ENCODE measurements at regions not wholly inside any gene's neighbourhood (a gene's known extent, or its start where the extent isn't known, plus 50 kb on each side); places are given as distances from the start of the nearest gene placed in this dataset.

DNA sequence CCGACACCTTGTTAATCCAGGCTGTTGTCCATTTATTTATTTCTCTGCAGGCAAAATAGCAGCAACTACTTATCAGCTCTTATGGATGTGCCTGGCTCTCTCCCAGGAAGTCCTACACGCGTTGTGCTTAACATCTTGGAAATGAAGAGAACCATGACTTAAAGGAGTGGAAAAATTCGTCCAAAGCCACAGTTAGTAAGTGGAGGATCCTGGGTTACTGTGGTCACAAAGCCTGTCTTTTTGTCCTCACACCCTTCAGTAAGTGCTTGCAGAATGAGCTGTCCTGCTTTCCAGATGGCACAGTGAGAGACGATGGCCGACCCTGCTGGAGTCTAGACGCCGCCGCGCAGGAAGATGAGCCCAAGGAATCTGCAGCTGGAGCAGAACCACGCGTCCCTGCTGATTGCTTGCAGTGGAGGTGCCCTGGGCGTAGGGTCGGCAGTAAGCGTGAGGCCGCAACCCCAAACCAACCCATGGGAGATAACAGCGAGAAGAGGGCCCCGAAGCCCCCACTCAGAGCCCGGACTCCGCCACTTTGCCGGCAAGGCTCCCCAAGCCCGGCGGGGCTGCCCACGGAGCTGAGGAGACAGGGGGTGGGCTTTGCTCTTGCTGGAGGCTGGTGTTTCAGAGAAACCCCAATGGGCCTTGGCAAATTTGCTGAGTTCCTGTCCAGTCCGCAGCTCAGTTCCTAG, 178.6 kb downstream of the CXCL12 start:
- FAIRE-seq: no peak
- Histone ChIP-seq H3K27me3 (ENCODE audit: control insufficient read depth, insufficient read depth, low read length) (no peaks in the 10 kb centered on the region), H3K36me3 (ENCODE audit: control insufficient read depth, insufficient read depth, low read length) (no peaks in the 10 kb centered on the region), H3K4me3 (ENCODE audit: low read depth, low read length) (no peak overlapping the region)
- TF ChIP-seq, protein P1, sequence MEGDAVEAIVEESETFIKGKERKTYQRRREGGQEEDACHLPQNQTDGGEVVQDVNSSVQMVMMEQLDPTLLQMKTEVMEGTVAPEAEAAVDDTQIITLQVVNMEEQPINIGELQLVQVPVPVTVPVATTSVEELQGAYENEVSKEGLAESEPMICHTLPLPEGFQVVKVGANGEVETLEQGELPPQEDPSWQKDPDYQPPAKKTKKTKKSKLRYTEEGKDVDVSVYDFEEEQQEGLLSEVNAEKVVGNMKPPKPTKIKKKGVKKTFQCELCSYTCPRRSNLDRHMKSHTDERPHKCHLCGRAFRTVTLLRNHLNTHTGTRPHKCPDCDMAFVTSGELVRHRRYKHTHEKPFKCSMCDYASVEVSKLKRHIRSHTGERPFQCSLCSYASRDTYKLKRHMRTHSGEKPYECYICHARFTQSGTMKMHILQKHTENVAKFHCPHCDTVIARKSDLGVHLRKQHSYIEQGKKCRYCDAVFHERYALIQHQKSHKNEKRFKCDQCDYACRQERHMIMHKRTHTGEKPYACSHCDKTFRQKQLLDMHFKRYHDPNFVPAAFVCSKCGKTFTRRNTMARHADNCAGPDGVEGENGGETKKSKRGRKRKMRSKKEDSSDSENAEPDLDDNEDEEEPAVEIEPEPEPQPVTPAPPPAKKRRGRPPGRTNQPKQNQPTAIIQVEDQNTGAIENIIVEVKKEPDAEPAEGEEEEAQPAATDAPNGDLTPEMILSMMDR (IDR thresholded peaks at IDR 0.05; ENCODE audit: insufficient read depth, low read length, severe bottlenecking): no peak
- DNase-seq (ENCODE audit: low read depth): no peak

DNA sequence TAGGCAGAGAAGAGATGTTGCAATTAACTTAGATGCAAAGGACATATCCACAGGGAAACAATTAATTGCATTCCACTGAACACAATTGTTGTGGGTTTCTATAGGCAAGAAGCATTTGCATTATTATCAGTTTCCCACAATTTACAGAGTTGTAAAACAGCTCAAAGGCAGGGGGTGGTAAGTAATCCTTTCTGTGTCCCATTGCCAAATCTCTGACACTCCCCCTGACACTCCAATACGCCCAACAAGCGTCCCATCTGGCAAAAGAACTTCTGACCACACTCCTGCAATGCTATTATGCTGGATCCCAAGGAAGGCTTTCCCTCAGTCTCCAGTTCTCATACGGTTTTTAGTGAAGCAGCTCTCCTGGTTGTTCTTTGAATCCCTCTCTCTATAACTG, 179.8 kb downstream of the CXCL12 start:
- Histone ChIP-seq H3K4me3 (ENCODE audit: low read depth, low read length) (no peak overlapping the region), H3K36me3 (ENCODE audit: control insufficient read depth, insufficient read depth, low read length) (no peaks in the 10 kb centered on the region), H3K27me3 (ENCODE audit: control insufficient read depth, insufficient read depth, low read length) (no peaks in the 10 kb centered on the region)
- DNase-seq (ENCODE audit: low read depth) (no peak), FAIRE-seq (no peak)
- TF ChIP-seq, protein P1 (IDR thresholded peaks at IDR 0.05; ENCODE audit: insufficient read depth, low read length, severe bottlenecking): no peak

- Histone ChIP-seq H3K27me3 (ENCODE audit: control insufficient read depth, insufficient read depth, low read length) (no peaks in the 10 kb centered on the region), H3K4me3 (ENCODE audit: low read depth, low read length) (no peak overlapping the region), H3K36me3 (ENCODE audit: control insufficient read depth, insufficient read depth, low read length) (no peaks in the 10 kb centered on the region)
- no peak for FAIRE-seq
- DNase-seq (ENCODE audit: low read depth): no peak
- TF ChIP-seq, protein P1 (IDR thresholded peaks at IDR 0.05; ENCODE audit: insufficient read depth, low read length, severe bottlenecking): no peak
Observed at GRCh38 chr10:44203535-44203934, 181.4 kb downstream of the CXCL12 start.

GRCh38 chr10:44202952-44203351, 181.9 kb downstream of the CXCL12 start:
- DNase-seq (ENCODE audit: low read depth) (no peak), FAIRE-seq (no peak)
- TF ChIP-seq, protein P1 (IDR thresholded peaks at IDR 0.05; ENCODE audit: insufficient read depth, low read length, severe bottlenecking): no peak
- Histone ChIP-seq H3K27me3 (ENCODE audit: control insufficient read depth, insufficient read depth, low read length) (no peaks in the 10 kb centered on the region), H3K36me3 (ENCODE audit: control insufficient read depth, insufficient read depth, low read length) (no peaks in the 10 kb centered on the region), H3K4me3 (ENCODE audit: low read depth, low read length) (no peak overlapping the region)

DNA sequence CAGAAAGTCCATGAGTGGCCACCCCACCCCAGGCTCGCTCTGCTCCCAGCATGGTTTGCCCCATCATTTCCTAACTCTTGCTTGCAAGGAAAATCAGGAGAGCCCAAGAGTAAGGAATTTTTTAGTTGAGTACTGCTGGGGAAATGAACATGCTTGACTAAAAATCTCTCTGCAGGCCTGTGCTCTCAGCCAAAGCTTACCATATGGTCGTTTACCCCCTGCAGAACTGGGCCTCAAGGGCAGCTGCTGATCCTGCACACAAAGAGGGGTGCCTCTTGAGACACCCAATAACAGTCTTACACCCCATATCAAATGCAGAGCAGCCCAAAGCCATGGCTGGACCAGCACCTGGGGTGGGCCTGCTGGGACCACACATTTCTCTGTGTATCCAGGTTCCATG, 183.2 kb downstream of the CXCL12 start:
- TF ChIP-seq, protein P1 (IDR thresholded peaks at IDR 0.05; ENCODE audit: insufficient read depth, low read length, severe bottlenecking): no peak
- FAIRE-seq (no peak), DNase-seq (ENCODE audit: low read depth) (no peak)
- Histone ChIP-seq H3K36me3 (ENCODE audit: control insufficient read depth, insufficient read depth, low read length) (no peaks in the 10 kb centered on the region), H3K27me3 (ENCODE audit: control insufficient read depth, insufficient read depth, low read length) (no peaks in the 10 kb centered on the region), H3K4me3 (ENCODE audit: low read depth, low read length) (no peak overlapping the region)

DNA sequence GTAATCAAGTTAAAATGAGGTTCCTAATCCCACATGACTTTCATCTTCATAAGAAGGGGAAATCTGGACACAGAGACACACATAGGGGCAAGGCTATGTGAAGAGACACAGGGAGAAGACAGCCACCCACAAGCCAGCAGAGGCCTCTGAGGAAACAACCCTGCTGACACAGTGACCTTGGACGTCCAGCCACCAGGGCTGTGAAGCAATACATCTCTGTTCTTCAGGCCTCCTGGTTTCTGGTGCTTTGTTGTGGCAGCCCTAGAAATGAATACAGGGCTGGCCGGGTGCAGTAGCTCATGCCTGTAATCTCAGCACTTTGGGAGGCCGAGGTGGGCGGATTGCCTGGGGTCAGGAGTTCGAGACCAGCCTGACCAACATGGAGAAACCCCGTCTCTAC, 183.9 kb downstream of the CXCL12 start:
- H3K4me3 ChIP-seq (ENCODE audit: low read depth, low read length): no peak overlapping the region
- H3K36me3 ChIP-seq (ENCODE audit: control insufficient read depth, insufficient read depth, low read length): no peaks in the 10 kb centered on the region
- TF ChIP-seq, protein P1 (IDR thresholded peaks at IDR 0.05; ENCODE audit: insufficient read depth, low read length, severe bottlenecking): no peak
- no peaks in the 10 kb centered on the region for H3K27me3 ChIP-seq (ENCODE audit: control insufficient read depth, insufficient read depth, low read length)
- no peak for FAIRE-seq
- DNase-seq (ENCODE audit: low read depth): no peak

All from bronchial epithelial cell (primary cell).